K562 (cell line): ENCODE measurements at regions not wholly inside any gene's neighbourhood (a gene's known extent, or its start where the extent isn't known, plus 50 kb on each side); places are given as distances from the start of the nearest gene placed in this dataset.

Experiments used
- AFF1 ChIP-seq, 2 experiments: fragments of 450-650 bp; IDR thresholded peaks; 2 replicates each; pipeline ENCODE4 v1.6.1; 2018; ENCODE audit warnings: mild to moderate bottlenecking in 2 of 2, low read depth in 1 of 2; ENCODE audit not compliant: partially characterized antibody in 2 of 2
- EP400 ChIP-seq: fragments of 450-650 bp; IDR thresholded peaks from 2 replicates; pipeline ENCODE4 v1.6.1; 2017; ENCODE audit warnings: antibody characterized with exemption, mild to moderate bottlenecking, moderate library complexity
- HLTF ChIP-seq: fragments of 450-650 bp; IDR thresholded peaks from 2 replicates; pipeline ENCODE4 v1.6.1; 2016
- POLR3A ChIP-seq: IDR thresholded peaks from 2 replicates; pipeline ENCODE4 v1.6.1; 2011; ENCODE audit warnings: borderline replicate concordance, mild to moderate bottlenecking, moderate library complexity; ENCODE audit not compliant: insufficient read length, insufficient read depth; ENCODE audit errors: extremely low read depth
- SMARCA5 ChIP-seq: fragments of 450-650 bp; IDR thresholded peaks from 2 replicates; pipeline ENCODE4 v1.6.1; 2016
- TCF3 ChIP-seq: sonication (generic); formaldehyde crosslinking; IDR thresholded peaks from 2 replicates; pipeline ENCODE4 v1.4.0; 2020; ENCODE audit warnings: mild to moderate bottlenecking, missing genetic modification reagents
- ZMIZ1 ChIP-seq, 2 experiments: fragments of 150-350 bp in 1 of 2; IDR thresholded peaks; 2 replicates each; pipeline ENCODE4 v1.6.1; 2012 to 2016; ENCODE audit warnings: low read depth in 2 of 2, low read length in 2 of 2, mild to moderate bottlenecking in 1 of 2, moderate library complexity in 1 of 2

DNA sequence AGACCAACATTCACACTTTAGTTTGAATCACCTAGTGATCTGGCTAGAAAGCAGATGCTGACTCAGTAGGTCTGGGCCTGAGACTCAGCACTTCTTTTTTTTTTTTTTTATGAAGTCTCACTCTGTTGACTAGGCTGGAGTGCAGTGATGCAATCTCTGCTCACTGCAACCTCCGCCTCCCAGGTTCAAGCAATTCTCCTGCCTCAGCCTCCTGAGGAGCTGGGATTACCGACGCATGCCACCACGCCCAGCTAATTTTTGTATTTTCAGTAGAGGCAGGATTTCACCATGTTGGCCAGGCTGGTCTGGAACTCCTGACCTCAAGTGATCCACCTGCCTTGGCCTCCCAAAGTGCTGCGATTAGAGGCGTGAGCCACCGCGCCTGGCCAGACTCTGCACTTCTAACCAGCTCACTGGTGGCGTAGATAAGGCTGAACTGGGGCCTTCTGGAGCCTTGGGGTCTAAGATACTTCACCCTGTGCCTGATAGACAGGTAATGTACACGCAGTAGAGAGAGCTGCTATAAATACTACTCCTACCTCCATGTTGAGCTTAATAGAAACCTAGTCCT, 78.3 kb upstream of the FHL2 start (continued):
- peak in 1 of 2 experiments; percentile 58 for TF ChIP-seq AFF1 (IDR thresholded peaks at IDR 0.05; ENCODE audit: low read depth in 1 of 2, partially characterized antibody in 2 of 2)
- TF ChIP-seq SMARCA5 = peak; percentile 32; the same call in 1 of the 2 replicates
- peak; percentile 91 for TF ChIP-seq TCF3 (CRISPR knock-in tag)
- TF ChIP-seq ZMIZ1 (IDR thresholded peaks at IDR 0.05; ENCODE audit: low read depth in 2 of 2, low read length in 2 of 2) = peak in 1 of 2 experiments; percentile 70; a peak in 2 of 4 replicates
- TF ChIP-seq POLR3A = peak; percentile 66
- peak; percentile 92; the same call in 1 of the 2 replicates for TF ChIP-seq HLTF
- peak; percentile 66 for TF ChIP-seq EP400
